Activated T-cell treated with anti-CD3 and anti-CD28 coated beads, Interleukin-2, amount 50 U/mL, for 24 hours (primary cell): ENCODE measurements at regions not wholly inside any gene's neighbourhood (a gene's known extent, or its start where the extent isn't known, plus 50 kb on each side); places are given as distances from the start of the nearest gene placed in this dataset.

ENCODE experiments used
- DNase-seq: peaks from one replicate; pipeline ENCODE4 v3.0.0-alpha.2; 2020
- H3K27ac Mint-ChIP-seq: 2 replicates; pipeline ENCODE4 v1.8.0; 2020; ENCODE audit warnings: mild to moderate bottlenecking, mixed read lengths
- H3K27me3 Mint-ChIP-seq: 2 replicates; pipeline ENCODE4 v1.8.0; 2020; ENCODE audit warnings: mixed read lengths
- H3K36me3 Mint-ChIP-seq: 2 replicates; pipeline ENCODE4 v1.8.0; 2020; ENCODE audit warnings: low read depth, mixed read lengths
- H3K4me1 Mint-ChIP-seq: 2 replicates; pipeline ENCODE4 v1.8.0; 2020; ENCODE audit warnings: low read depth, mixed read lengths
- H3K4me3 Mint-ChIP-seq: 2 replicates; pipeline ENCODE4 v1.8.0; 2020; ENCODE audit warnings: mild to moderate bottlenecking, moderate library complexity, mixed read lengths
- H3K9me3 Mint-ChIP-seq: 2 replicates; pipeline ENCODE4 v1.8.0; 2020; ENCODE audit warnings: mixed read lengths

DNA sequence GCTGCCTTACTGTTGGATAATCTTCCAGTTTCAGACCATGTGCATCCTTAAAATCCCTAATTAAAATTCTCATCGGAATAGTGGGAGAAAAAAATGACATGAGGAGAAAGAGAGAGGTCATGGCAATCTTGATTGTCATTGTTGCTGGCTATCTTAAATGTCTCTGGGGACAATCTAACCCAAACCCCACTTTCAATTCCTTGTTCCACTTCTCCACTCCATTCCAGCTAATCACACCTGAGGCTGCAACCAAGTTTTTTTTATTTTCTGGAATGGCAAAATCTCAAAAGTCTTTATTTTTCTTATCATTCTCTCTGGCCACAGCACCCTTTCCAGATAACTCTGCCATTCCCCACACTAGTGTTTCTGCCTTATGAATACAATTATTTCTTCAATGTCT, 171.9 kb upstream of the RASA1 start:
- H3K27me3 Mint-ChIP-seq, result no peaks in the 10 kb centered on the region
- no peak for DNase-seq
- no peaks in the 10 kb centered on the region for H3K36me3 Mint-ChIP-seq
- peaks cover 17% of the 10 kb centered on the region for H3K4me1 Mint-ChIP-seq
- no peaks in the 10 kb centered on the region for H3K9me3 Mint-ChIP-seq
- H3K4me3 Mint-ChIP-seq, result no peak overlapping the region
- H3K27ac Mint-ChIP-seq, result no peak overlapping the region

DNA sequence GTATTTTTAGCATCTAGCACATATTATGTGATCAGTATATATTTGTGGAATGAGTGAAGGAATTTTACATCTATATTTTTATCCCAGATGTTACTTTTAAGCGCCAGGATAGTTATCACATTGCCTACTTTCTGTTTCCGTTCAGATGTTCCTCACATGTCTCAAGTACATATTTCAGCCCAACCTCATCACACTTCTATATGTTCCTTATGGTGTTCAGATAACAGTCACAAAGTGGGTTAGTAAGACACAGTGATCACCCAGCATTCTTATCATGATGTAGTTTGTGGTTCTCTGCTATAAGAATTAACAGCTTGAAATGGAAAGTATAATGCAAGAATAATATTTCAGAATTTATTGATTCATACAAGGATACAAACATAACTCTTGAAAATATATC, 170.0 kb upstream of the RASA1 start:
- DNase-seq, result no peak
- H3K36me3 Mint-ChIP-seq, result no peaks in the 10 kb centered on the region
- no peaks in the 10 kb centered on the region for H3K27me3 Mint-ChIP-seq
- no peaks in the 10 kb centered on the region for H3K9me3 Mint-ChIP-seq
- no peak overlapping the region for H3K4me3 Mint-ChIP-seq
- no peak overlapping the region for H3K27ac Mint-ChIP-seq
- peaks cover 23% of the 10 kb centered on the region for H3K4me1 Mint-ChIP-seq

DNA sequence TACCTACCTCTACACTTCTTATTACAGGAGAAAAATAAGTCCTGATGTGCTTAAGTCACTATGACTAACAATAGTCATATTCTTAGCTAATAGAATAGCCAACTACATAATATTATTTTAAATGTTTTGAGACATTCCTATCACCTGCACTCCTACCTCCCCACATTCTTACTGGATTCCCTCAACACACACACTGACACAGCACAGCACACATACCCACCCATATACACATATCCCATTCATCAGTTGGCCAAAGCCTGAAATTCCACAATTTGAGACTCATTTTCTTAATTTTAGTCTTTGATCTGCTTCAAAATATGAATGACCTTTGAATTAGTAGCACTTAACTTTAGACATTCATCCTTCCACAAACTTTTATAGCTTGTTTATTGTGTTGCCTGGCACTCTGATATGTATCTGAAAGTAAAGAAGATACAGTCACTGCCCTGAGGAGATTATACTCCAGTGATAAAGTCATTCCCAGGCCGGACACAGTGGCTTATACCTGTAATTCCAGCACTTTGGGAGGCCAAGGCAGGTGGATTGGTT, 168.3 kb upstream of the RASA1 start:
- H3K36me3 Mint-ChIP-seq, result no peaks in the 10 kb centered on the region
- DNase-seq, result no peak
- H3K4me1 Mint-ChIP-seq, result peaks cover 29% of the 10 kb centered on the region
- no peak overlapping the region for H3K4me3 Mint-ChIP-seq
- H3K9me3 Mint-ChIP-seq, result no peaks in the 10 kb centered on the region
- H3K27me3 Mint-ChIP-seq, result no peaks in the 10 kb centered on the region
- no peak overlapping the region for H3K27ac Mint-ChIP-seq

DNA sequence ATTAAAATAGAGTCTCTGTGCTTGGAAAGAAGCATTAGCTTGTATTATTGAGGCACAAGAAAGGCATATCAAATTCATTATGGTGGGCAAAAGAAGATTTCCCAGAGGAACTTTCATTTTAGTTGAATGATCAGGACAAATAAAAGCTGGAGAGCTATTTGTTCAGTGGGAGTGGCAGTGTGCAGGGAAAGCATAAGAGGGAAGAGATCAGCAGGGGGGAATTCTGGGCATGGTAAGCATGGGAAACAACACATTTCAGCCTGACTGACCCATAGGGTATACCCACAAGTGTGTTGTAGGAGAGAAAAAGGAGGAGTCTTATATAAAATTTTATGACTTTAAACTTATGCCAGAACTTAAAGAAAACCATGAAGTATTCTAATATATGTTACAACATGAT, 167.7 kb upstream of the RASA1 start:
- H3K9me3 Mint-ChIP-seq, result no peaks in the 10 kb centered on the region
- no peaks in the 10 kb centered on the region for H3K36me3 Mint-ChIP-seq
- DNase-seq, result no peak
- H3K27ac Mint-ChIP-seq, result no peak overlapping the region
- H3K4me1 Mint-ChIP-seq, result peaks cover 24% of the 10 kb centered on the region
- no peaks in the 10 kb centered on the region for H3K27me3 Mint-ChIP-seq
- no peak overlapping the region for H3K4me3 Mint-ChIP-seq

DNA sequence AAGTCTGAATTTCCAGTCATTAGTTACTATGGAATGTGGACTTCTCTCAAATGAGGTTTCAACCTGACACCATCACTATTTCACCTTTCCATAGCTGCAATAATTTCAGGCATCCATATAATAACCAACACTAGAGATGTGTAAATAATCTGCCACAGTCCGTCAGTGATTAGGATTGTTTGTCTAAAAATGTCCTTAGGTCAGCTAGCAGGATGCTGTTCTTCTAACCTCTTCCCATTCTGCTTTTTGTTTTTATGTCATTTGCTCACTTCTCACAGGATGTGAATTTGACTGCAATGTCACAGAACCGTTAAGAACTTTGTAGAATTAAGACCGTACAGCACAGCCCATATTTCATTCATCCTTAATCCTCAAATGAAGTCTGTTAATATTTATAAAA, 166.4 kb upstream of the RASA1 start:
- Mint-ChIP-seq H3K4me1 (peaks cover 23% of the 10 kb centered on the region), H3K9me3 (peaks cover 3% of the 10 kb centered on the region), H3K4me3 (no peak overlapping the region), H3K27me3 (no peaks in the 10 kb centered on the region), H3K36me3 (no peaks in the 10 kb centered on the region), H3K27ac (no peak overlapping the region)
- DNase-seq, result no peak

DNA sequence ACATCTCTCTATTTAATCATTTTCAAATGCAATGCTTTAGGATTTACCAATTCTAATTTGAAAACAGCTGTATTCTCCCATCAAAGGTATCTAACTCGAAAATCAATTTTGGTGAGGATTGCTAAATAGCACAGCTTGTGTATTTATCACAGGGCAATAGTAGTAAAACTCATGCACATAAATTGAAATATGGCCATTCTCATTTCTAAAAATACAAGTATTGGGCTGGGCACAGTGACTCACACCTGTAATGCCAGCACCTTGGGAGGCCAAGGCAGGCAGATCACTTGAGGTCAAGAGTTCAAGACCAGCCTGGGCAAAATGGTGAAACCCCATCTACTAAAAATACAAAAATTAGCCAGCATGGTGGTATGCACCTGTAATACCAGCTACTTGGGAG, 164.8 kb upstream of the RASA1 start:
- H3K36me3 Mint-ChIP-seq, result no peaks in the 10 kb centered on the region
- no peak for DNase-seq
- H3K4me1 Mint-ChIP-seq, result peaks cover 23% of the 10 kb centered on the region
- H3K4me3 Mint-ChIP-seq, result no peak overlapping the region
- H3K9me3 Mint-ChIP-seq, result peaks cover 3% of the 10 kb centered on the region
- H3K27me3 Mint-ChIP-seq, result no peaks in the 10 kb centered on the region
- H3K27ac Mint-ChIP-seq, result no peak overlapping the region

DNA sequence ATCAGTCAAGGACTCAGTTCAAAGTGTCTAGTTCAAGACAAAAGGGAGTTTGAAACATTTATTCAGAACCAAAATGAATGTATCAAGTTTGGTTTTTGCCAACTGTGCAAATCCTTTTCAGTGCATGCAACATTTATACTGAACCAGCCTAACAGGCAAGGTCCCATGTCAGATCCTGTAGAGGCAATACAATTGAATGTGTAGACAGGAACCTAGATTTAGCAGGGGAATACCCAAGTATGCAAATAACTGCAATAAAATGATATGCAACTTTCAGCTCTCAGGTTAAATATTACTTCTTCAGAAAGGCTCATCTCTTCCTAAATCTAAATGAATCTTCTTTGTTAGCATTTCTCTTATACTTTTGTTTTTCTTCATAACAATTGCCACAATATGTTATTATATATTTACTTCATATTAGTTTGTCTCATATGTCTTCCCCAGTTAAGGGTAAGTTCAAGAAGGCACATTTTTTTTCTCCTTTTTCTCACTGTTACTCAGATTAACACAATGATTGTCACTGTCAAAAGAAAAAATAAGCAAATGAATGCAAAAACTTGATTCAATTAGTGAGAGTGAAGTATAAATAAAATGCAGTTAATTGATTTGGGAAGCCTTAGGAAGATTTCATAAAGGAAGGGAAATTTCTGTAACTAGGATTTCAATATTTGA, 163.9 kb upstream of the RASA1 start:
- no peak overlapping the region for H3K27ac Mint-ChIP-seq
- peaks cover 20% of the 10 kb centered on the region for H3K4me1 Mint-ChIP-seq
- H3K9me3 Mint-ChIP-seq, result peaks cover 3% of the 10 kb centered on the region
- no peaks in the 10 kb centered on the region for H3K27me3 Mint-ChIP-seq
- H3K36me3 Mint-ChIP-seq, result no peaks in the 10 kb centered on the region
- H3K4me3 Mint-ChIP-seq, result no peak overlapping the region
- no peak for DNase-seq

DNA sequence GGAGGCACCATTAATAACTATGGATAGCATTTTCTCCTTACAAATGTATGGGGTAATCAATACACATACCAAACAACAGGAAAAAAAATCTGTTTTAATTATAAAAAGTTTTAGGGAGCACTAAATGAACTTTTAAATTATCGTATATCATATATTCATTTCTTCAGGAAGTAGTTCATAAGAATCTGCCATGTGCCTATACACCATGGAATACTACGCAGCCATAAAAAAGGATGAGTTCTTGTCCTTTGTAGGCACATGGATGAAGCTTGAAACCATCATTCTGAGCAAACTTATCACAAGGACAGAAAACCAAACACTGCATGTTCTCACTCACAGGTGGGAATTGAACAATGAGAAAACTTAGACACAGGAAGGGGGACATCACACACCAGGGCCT, 162.1 kb upstream of the RASA1 start:
- peaks cover 3% of the 10 kb centered on the region for H3K9me3 Mint-ChIP-seq

DNA sequence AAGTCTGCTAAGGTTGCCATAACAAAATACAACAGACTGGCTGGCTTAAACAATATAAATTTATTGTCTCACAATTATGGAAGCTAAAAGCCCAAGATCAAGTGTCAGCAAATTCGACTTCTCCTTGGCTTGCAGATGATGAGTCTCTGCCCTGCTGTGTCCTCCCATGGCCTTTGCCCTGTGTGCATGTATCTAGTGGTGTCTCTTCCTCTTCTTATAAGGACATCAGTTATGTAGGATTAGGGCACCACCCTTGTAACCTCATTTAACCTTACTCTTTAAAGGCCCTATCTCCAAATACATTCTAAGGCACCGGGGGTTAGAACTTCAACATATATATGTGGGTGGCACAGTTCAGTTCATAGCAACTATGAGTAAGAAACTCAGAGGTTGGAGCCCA, 157.9 kb upstream of the RASA1 start:
- H3K9me3 Mint-ChIP-seq, result peaks cover 3% of the 10 kb centered on the region
- no peaks in the 10 kb centered on the region for H3K36me3 Mint-ChIP-seq
- H3K4me3 Mint-ChIP-seq, result no peak overlapping the region
- no peak for DNase-seq
- H3K27ac Mint-ChIP-seq, result no peak overlapping the region
- peaks cover 12% of the 10 kb centered on the region for H3K4me1 Mint-ChIP-seq
- no peaks in the 10 kb centered on the region for H3K27me3 Mint-ChIP-seq

More for the DNA sequence above, 162.1 kb upstream of the RASA1 start:
- Mint-ChIP-seq H3K27me3 (no peaks in the 10 kb centered on the region), H3K4me1 (peaks cover 20% of the 10 kb centered on the region), H3K36me3 (no peaks in the 10 kb centered on the region), H3K4me3 (no peak overlapping the region), H3K27ac (no peak overlapping the region)
- DNase-seq, result no peak

DNA sequence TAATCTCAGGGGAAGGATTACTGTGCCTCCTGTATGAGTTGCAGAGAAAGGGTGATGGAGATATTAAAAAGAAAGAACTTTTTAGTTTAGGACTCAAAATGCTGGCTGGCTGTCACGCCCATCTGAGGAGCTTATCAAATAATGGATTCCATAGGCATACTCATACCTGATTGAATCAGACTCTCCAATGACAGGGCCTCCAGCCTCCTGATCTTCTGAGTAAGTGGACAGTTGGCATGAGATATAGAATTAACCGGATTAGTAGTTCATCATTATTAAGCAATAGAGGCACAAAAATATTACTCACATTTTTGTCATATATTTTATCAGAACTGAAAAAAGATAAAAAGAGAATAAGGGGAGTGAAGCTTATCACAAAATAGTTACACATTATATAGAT, 157.0 kb upstream of the RASA1 start:
- H3K27me3 Mint-ChIP-seq, result no peaks in the 10 kb centered on the region
- H3K9me3 Mint-ChIP-seq, result no peaks in the 10 kb centered on the region
- H3K36me3 Mint-ChIP-seq, result no peaks in the 10 kb centered on the region
- no peak overlapping the region for H3K4me3 Mint-ChIP-seq
- peaks cover 12% of the 10 kb centered on the region for H3K4me1 Mint-ChIP-seq
- no peak overlapping the region for H3K27ac Mint-ChIP-seq
- DNase-seq, result no peak

DNA sequence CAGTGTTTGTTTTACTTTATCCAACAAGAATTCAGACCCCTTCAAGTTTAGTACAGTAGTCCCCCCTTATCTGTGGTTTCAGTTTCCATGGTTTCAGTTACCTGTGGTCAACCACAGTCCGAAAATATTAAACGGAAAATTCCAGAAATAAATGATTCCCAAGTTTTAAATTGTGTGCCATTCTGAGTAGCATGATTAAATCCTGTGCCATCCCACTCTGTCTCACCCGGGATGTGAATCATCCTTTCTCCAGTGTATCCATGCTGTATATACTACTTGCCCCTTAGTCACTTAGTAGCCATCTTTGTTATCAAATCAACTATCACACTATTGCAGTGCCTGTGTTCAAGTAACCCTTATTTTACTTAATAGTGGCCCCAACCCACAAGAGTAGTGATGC, 153.8 kb upstream of the RASA1 start:
- H3K4me3 Mint-ChIP-seq, result no peak overlapping the region
- no peaks in the 10 kb centered on the region for H3K27me3 Mint-ChIP-seq
- peaks cover 29% of the 10 kb centered on the region for H3K4me1 Mint-ChIP-seq
- DNase-seq, result no peak
- no peaks in the 10 kb centered on the region for H3K9me3 Mint-ChIP-seq
- no peaks in the 10 kb centered on the region for H3K36me3 Mint-ChIP-seq
- H3K27ac Mint-ChIP-seq, result peak overlapping the region; percentile 50

DNA sequence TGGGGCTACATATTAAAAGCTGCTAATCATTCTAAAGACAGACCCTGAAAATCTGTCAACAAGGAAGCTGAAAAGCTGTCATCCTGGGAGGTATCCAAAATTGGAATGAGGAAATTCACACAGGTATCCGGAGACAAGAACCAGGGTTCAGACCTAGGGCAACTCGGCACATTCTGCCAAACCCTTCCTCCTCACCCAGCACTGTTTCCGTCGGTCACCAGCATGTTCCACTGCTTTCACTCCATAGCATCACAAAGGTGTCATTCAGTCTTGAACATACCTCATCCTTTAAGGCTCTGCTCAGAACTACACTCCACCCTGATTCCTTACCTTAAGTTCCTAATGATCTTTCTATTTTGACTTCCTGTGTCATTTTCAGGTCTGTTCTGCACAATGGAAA, 153.1 kb upstream of the RASA1 start:
- no peak overlapping the region for H3K4me3 Mint-ChIP-seq
- no peaks in the 10 kb centered on the region for H3K27me3 Mint-ChIP-seq
- H3K27ac Mint-ChIP-seq, result no peak overlapping the region
- no peaks in the 10 kb centered on the region for H3K36me3 Mint-ChIP-seq
- H3K9me3 Mint-ChIP-seq, result no peaks in the 10 kb centered on the region
- peaks cover 37% of the 10 kb centered on the region for H3K4me1 Mint-ChIP-seq
- DNase-seq, result no peak

DNA sequence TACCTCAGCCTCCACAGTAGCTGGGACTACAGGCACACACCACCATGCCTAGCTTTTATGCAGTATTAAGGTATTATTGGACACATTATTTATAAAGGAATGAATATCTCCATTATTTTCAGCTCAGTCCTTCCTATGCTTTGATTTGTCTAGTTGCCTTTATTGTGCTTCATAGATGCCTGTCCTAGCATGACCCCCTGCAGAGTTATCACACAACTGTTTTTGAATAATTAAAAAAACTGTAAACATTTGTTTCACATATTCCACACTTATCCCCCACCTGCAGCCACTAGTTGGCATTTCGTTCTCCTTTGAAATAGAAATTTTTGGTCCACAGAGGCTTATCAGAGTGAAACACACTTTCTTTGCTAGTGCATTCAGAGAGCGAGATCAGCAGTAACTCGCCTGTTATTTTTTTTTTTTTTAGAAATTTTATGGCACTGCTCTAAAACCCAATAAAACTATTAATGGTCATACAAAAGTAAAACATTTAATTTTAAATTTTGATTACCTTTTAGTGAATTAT, 151.8 kb upstream of the RASA1 start:
- H3K4me1 Mint-ChIP-seq, result peaks cover 50% of the 10 kb centered on the region
- H3K27ac Mint-ChIP-seq, result no peak overlapping the region
- DNase-seq, result no peak
- no peaks in the 10 kb centered on the region for H3K36me3 Mint-ChIP-seq
- no peaks in the 10 kb centered on the region for H3K27me3 Mint-ChIP-seq
- H3K9me3 Mint-ChIP-seq, result no peaks in the 10 kb centered on the region
- H3K4me3 Mint-ChIP-seq, result no peak overlapping the region

DNA sequence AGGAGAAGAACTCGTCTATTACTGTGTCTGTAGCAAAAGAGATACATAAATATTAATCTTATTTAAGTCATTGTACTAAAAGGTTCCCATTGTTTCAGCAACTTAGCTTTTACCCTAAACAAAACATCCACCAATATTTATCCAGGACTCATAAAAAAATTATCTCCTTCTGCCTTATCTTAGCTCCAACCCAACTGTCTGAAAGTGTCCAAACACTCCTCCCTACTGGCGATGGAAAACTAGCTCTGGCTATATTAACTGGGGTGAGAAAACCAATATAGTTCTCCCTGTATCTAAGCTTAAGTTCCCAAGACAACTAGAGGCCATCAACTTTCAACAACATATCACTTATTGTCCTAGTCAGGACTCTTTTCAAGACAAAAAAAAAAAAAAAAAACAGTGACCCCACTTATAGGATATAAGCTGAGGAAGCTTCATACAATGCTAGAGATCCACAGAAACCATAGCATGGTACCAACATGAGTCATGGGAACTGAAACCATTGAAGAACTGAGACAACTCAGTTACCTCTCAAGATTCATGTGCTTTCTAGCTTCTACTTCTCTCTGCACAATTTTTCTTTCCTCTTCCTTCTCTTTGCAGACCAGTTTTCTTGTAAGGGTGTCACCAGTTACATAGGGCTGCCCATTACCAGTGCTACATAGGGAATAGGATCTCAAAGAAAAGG, 150.7 kb upstream of the RASA1 start:
- Mint-ChIP-seq H3K27ac (peak overlapping the region; percentile 23), H3K9me3 (no peaks in the 10 kb centered on the region), H3K4me1 (peaks cover 60% of the 10 kb centered on the region), H3K27me3 (no peaks in the 10 kb centered on the region), H3K36me3 (no peaks in the 10 kb centered on the region), H3K4me3 (no peak overlapping the region)
- no peak for DNase-seq

DNA sequence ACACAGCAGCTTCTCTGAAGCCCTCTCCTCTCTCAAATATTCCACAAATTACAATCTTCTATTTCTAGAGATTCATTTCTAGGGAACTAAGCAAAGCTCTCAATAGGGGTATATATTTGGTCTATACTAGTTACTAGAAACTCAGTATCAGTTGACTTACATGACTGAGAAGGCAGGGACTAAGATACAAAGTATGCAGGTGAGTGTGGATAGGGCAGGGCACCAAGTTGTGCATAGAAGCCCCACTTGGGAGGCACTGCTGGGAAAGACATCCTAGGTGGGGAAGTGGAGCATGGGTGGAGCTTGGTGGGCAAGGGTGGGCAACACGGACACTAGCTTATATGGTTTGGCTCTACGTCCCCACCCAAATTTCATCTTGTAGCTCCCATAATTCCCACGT, 148.1 kb upstream of the RASA1 start:
- Mint-ChIP-seq H3K27me3 (no peaks in the 10 kb centered on the region), H3K4me3 (no peak overlapping the region), H3K9me3 (no peaks in the 10 kb centered on the region), H3K4me1 (peaks cover 66% of the 10 kb centered on the region), H3K36me3 (no peaks in the 10 kb centered on the region), H3K27ac (peak overlapping the region; percentile 73)
- no peak for DNase-seq
